ENCODE measurements at regions not wholly inside any gene's neighbourhood (a gene's known extent, or its start where the extent isn't known, plus 50 kb on each side); places are given as distances from the start of the nearest gene placed in this dataset.

- Histone ChIP-seq H3K23me2 (ENCODE audit: insufficient read length, low read depth, low read length, poor library complexity, severe bottlenecking) (no peaks in the 10 kb centered on the region), H3K18ac (ENCODE audit: insufficient read length, low read depth, low read length) (no peak overlapping the region), H3K79me1 (ENCODE audit: insufficient read depth, low read depth, low read length, poor library complexity, severe bottlenecking) (no peaks in the 10 kb centered on the region), H3K23ac (ENCODE audit: insufficient read length, low read depth, low read length) (no peak overlapping the region), H3K27ac (ENCODE audit: insufficient read length, low read depth, low read length) (no peak overlapping the region), H2BK5ac (ENCODE audit: insufficient read length, low read length) (no peak overlapping the region), H3K14ac (ENCODE audit: insufficient read depth, low read length) (no peak overlapping the region), H2AK5ac (ENCODE audit: insufficient read length, low read length) (no peak overlapping the region), H3K9me3 (ENCODE audit: control insufficient read depth, low read depth, low read length) (no peaks in the 10 kb centered on the region), H2BK20ac (ENCODE audit: low read depth, low read length, poor library complexity, severe bottlenecking) (no peak overlapping the region), H3K4ac (ENCODE audit: low read depth, low read length) (no peak overlapping the region), H2BK15ac (ENCODE audit: low read depth, low read length) (no peak overlapping the region), H4K20me1 (ENCODE audit: control insufficient read depth, insufficient read depth, insufficient read length) (no peaks in the 10 kb centered on the region), H3K4me1 (ENCODE audit: insufficient read depth, low read length) (no peaks in the 10 kb centered on the region), H4K91ac (ENCODE audit: insufficient read length, low read depth, low read length) (no peak overlapping the region), H3K27me3 (ENCODE audit: insufficient read depth, low read length) (no peaks in the 10 kb centered on the region), H4K5ac (ENCODE audit: insufficient read length, low read depth, low read length) (no peak overlapping the region), H4K8ac (replicated peaks; ENCODE audit: insufficient read length, low read depth, low read length) (no peak overlapping the region), H3K4me2 (ENCODE audit: insufficient read depth, insufficient read length, low read length) (no peak overlapping the region), H2BK12ac (ENCODE audit: insufficient read length, low read depth, low read length) (no peak overlapping the region), H3K56ac (ENCODE audit: insufficient read length, low read depth, low read length) (no peak overlapping the region), H2BK120ac (ENCODE audit: low read depth, low read length, poor library complexity, severe bottlenecking) (no peak overlapping the region), H3K9ac (ENCODE audit: extremely low read depth, insufficient read length, low read length) (no peak overlapping the region), H2AFZ (ENCODE audit: low read length) (no peak overlapping the region), H3T11ph (ENCODE audit: low read length) (no peak overlapping the region), H3K79me2 (ENCODE audit: insufficient read depth, low read length) (no peaks in the 10 kb centered on the region)
- Mint-ChIP-seq H3K27me3 (ENCODE audit: low read depth) (peaks cover 26% of the 10 kb centered on the region), H3K27ac (0 out of 7 replicates have a peak overlapping the region, but pooled peaks of 1 of the 3 experiments have one; percentile 38), H3K36me3 (ENCODE audit: insufficient read depth in 1 of 3, low read depth in 3 of 3) (no peaks in the 10 kb centered on the region), H3K4me1 (no peaks in the 10 kb centered on the region), H3K4me3 (no peak overlapping the region), H3K9me3 (no peaks in the 10 kb centered on the region)
- no peak for DNase-seq
- TF ChIP-seq CTCF (conservative IDR thresholded peaks at IDR 0.05): no peak
- WGBS (ENCODE audit: extremely low coverage, insufficient read length, low lambda C conversion rate): no CpG with 5 or more reads among the region's 9 CpGs
Measured at GRCh38 chr4:10204401-10205058, 87.9 kb upstream of the WDR1 start.
